ENCODE measurements at regions not wholly inside any gene's neighbourhood (a gene's known extent, or its start where the extent isn't known, plus 50 kb on each side); places are given as distances from the start of the nearest gene placed in this dataset.

GRCh38 chr1:168782559-168783116 lies 53.6 kb upstream of the DPT start:
- DNase-seq (ENCODE audit: extremely low read depth in 1 of 11, low read depth in 9 of 11, low spot score in 4 of 11) = no peak

GRCh38 chr1:168783458-168784210 lies 54.6 kb upstream of the DPT start:
- DNase-seq (ENCODE audit: extremely low read depth in 1 of 11, low read depth in 9 of 11, low spot score in 4 of 11) = no peak

- DNase-seq (ENCODE audit: extremely low read depth in 1 of 11, low read depth in 9 of 11, low spot score in 4 of 11) = no peak
These were observed 57.7 kb upstream of the DPT start for GRCh38 chr1:168786476-168787330.

GRCh38 chr1:168788258-168788657 lies 59.3 kb upstream of the DPT start:
- no peak for DNase-seq (ENCODE audit: extremely low read depth in 1 of 11, low read depth in 9 of 11, low spot score in 4 of 11)

DNA sequence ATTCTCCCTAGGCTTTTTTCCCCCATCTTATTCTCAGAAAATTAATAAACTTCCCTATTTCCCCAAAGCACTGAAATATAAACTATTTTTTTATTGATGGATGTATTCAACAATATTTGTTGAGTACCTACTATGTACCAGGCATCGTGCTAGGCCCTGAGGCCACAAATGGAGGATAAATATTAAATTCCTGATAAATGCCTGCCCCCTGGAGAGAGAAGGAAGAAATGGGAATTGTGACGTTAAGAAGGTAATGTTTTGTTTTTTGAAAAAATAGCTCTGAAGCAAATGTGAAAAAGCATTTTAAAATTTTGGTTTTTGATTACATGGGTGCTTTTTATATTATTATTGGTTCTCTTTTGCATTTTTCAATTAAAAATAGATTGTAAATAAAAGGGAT lies 60.5 kb upstream of the DPT start:
- no peak for DNase-seq (ENCODE audit: extremely low read depth in 1 of 11, low read depth in 9 of 11, low spot score in 4 of 11)

GRCh38 chr1:168792142-168792541 lies 63.1 kb upstream of the DPT start:
- DNase-seq (ENCODE audit: extremely low read depth in 1 of 11, low read depth in 9 of 11, low spot score in 4 of 11) = no peak

DNA sequence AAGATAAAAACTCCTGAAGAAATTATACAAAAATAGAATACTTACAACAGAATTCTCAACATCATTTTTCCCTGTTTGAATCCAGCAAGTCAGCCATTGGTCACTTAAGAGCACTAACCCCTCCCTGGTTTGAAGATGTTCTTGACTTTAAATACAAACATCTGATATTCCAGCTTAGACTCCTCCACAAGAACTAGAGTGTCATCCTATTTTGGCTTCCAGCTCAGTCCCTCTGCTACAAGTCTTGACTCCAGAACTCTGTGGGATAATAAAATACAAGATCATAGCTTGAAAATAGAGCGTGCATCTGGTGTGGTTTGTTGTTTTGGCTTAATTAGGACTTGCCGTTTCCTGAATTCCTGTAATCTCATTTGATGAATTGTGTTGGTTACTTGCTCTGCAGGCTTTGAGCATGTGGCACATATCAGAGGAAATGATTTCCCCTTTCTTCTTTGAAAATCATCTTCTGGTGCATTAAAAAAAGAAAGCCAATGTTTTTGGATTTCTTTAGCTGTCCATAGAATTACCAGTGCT lies 63.7 kb upstream of the DPT start:
- peak in 4 of 11 donors; percentile 13 to 20 (median 16) for DNase-seq (ENCODE audit: extremely low read depth in 1 of 11, low read depth in 9 of 11, low spot score in 4 of 11)

- DNase-seq (ENCODE audit: extremely low read depth in 1 of 11, low read depth in 9 of 11, low spot score in 4 of 11) = no peak
These were observed 65.1 kb upstream of the DPT start for GRCh38 chr1:168794057-168794456.

DNA sequence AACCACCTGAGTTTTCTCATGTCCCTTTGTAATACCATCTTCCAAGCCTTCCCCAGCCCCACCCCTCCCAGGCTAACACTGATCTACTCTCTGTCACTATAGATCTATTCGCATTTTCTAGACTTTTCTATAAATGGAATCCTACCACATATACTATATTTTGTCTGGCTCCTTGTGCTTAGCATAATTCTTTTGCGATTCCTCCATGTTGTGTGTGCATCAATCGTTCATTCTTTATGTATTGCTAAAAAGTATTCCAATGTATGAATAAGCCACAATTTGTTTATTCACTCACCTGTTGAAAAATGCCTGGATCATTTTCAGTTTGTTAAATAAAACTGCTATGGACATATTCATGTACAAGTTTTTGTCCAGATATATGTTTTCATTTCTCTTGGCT lies 66.7 kb upstream of the DPT start:
- DNase-seq (ENCODE audit: extremely low read depth in 1 of 11, low read depth in 9 of 11, low spot score in 4 of 11) = no peak

- peak in 3 of 11 donors; percentile 10 to 33 (median 12) for DNase-seq (ENCODE audit: extremely low read depth in 1 of 11, low read depth in 9 of 11, low spot score in 4 of 11)
These were observed 71.1 kb upstream of the DPT start for GRCh38 chr1:168799927-168800605.

DNA sequence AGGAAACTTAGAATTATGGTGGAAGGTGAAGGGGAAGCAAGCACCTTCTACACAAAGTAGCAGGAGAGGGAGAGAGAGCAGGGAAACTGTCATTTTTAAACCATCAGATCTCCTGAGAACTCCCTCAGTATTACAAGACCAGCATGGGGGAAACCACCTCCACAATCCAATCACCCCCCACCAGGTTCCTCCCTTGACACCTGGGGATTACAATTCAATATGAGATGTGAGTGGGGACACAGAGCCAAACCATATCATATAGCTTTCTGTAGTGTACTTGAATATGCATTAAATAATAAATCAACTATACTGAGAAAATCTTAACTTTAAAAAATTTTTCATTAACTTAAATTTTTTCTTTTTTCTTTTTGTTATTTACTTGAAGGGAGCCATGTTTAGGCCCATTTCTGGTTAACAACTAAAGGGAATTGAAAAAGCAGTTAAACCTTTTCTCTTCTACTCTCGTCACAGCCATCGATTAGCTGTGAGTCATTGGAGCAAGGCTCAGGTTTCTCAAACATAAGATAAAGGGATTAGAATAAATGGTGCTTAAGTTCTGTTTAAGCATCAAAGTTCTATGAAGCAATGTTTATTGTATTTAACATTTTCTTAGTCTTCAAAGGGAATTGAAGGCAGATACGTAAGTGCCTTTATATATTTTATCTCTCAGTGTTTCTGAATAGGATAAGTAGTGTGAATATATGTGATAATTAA lies 72.2 kb upstream of the DPT start:
- DNase-seq (ENCODE audit: extremely low read depth in 1 of 11, low read depth in 9 of 11, low spot score in 4 of 11) = no peak

DNA sequence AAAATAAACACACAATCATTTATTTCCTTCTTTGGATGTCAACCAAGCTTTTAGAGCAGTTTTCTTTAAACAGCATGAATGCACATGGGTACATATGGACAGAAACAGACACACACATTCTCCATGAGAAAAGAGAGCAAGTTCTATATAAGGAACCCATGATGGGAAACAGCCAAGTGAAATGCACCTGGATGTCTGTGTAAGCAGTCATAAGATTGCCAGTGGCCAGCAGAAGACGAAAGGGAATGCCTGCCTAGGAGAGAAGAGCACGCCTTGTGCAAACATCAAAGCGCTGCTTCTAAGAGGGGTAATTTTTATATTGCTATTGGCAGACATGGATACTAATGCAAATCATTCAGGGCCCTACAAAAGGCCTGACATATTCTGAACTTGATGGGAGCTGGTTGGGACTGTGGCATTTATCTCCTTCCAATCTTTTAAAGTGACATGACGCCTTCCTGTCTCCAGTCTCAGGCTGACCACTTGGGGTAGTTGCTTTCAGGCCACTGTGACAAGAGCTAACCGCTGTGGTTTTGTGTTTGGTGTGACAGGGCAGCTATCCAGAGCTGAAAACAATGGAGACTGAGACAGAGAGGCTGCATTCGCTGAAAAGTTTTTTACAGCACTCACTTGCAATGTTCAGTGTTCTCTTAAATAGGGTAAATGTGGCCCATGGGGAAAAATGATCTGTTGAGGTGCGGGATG lies 75.0 kb upstream of the DPT start:
- no peak for DNase-seq (ENCODE audit: extremely low read depth in 1 of 11, low read depth in 9 of 11, low spot score in 4 of 11)

DNA sequence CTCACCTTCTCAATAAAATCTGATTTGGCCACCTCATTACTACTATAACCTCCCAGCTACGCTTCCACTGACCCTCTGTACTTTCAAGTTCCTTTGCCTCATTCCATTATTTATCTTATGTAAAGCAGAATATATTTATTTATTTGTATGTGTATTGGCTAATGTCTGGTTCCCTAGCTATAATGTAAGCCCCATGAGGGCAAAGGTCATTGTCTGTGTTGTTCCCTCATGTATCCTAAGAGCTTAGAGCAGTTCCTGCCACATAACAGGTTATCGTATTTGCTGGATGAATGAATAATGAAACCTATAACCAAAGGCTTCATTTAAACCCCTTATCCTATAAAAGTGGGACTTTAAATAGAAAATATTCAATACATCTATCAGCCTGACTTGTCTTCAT lies 77.9 kb upstream of the DPT start:
- no peak for DNase-seq (ENCODE audit: extremely low read depth in 1 of 11, low read depth in 9 of 11, low spot score in 4 of 11)

DNA sequence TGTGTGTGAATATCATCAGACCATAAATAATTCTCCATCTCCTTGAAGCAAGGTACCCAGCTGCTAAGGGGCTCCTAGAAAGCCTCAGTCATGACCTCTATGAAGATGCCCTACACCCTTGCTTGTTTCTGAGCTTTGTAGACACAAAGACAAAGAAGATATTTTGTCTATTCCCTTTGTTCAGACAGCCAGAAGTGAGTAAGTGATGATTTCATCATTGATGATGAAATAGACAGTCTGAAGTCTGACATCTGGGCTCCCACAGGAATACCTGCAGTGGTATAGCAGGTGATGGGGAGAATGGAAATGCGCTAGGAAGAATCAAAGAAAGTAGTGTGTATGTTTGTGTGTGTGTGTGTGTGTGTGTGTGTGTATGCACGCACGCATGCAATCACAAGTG lies 82.2 kb upstream of the DPT start:
- no peak for DNase-seq (ENCODE audit: extremely low read depth in 1 of 11, low read depth in 9 of 11, low spot score in 4 of 11)

DNA sequence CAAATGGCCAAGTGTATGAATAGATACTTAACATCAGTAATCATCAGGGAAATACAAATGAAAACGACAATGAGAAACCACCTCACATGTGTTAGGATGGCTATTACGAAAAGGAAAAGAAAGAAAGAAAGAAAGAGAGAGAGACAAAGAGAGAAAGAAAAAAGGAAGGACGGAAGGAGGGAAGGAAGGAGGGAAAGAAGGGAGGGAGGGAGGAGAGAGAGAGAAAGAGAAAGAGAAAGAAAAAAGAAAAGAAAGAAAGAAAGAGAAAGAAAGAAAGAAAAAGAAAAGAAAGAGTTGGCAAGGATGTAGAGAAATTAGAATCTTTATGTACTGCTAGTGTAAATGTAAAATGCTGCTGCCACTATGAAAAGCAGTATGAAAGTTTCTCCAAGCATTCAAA lies 90.7 kb upstream of the DPT start:
- DNase-seq (ENCODE audit: extremely low read depth in 1 of 11, low read depth in 9 of 11, low spot score in 4 of 11) = no peak

GRCh38 chr1:168821434-168821833 lies 92.4 kb upstream of the DPT start:
- DNase-seq (ENCODE audit: extremely low read depth in 1 of 11, low read depth in 9 of 11, low spot score in 4 of 11) = no peak

DNA sequence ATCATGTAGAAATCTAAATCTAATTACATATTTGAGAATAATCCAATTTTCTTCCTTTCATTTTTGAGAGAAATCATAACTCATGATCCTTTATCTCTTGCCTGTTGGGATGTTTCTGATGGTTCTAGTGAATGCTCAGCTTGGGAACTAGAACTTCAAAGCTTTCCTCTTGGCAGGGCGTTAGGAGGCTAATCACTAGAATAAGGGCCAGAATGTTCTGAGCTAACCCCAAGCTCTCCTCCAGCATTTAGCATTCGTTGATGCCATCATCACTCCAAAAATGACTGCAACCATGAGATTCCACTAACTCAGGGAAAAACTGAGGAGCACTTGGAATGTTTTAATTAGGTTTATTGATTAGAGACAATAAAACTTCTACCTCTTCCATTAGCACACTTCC lies 93.9 kb upstream of the DPT start:
- no peak for DNase-seq (ENCODE audit: extremely low read depth in 1 of 11, low read depth in 9 of 11, low spot score in 4 of 11)

DNA sequence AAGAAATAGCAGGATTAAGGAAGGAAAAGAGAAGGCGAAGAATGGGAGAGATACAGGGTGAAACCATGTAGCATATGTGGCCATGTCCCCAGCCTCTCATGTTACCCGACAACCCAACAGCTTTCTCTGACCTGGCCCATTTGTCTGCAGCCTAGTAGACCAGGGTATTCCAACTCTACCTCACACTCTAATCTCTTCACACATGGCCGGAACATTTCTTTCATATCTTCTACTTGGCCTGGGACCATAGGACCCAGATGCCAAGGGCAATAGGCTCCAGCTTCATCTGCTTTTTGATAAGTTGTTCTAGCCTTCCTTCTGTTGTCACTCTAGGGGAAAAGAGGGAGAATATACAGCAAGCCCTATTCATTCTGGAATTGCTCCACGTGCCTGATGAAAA lies 95.0 kb upstream of the DPT start:
- no peak for DNase-seq (ENCODE audit: extremely low read depth in 1 of 11, low read depth in 9 of 11, low spot score in 4 of 11)

Data from renal cortex interstitium (tissue), 11 donors.